Neural crest cell (in vitro differentiated cells): ENCODE measurements at regions not wholly inside any gene's neighbourhood (a gene's known extent, or its start where the extent isn't known, plus 50 kb on each side); places are given as distances from the start of the nearest gene placed in this dataset.

Source experiments
- DNase-seq: peaks from one replicate; pipeline ENCODE4 v3.0.0; 2021; ENCODE audit warnings: low read depth, mixed read lengths, low spot score
- H3K27ac Mint-ChIP-seq: one replicate; pipeline ENCODE4 v1.8.0; 2021; ENCODE audit warnings: mild to moderate bottlenecking, mixed read lengths; ENCODE audit not compliant: unreplicated experiment
- H3K27me3 Mint-ChIP-seq: 2 replicates; pipeline ENCODE4 v1.8.0; 2021; ENCODE audit warnings: low read depth, mild to moderate bottlenecking, mixed read lengths
- H3K36me3 Mint-ChIP-seq: 2 replicates; pipeline ENCODE4 v1.8.0; 2021; ENCODE audit warnings: low read depth, mild to moderate bottlenecking, mixed read lengths
- H3K4me1 Mint-ChIP-seq: 2 replicates; pipeline ENCODE4 v1.8.0; 2021; ENCODE audit warnings: mixed read lengths
- H3K4me3 Mint-ChIP-seq: one replicate; pipeline ENCODE4 v1.8.0; 2021; ENCODE audit warnings: mild to moderate bottlenecking, mixed read lengths
- H3K9me3 Mint-ChIP-seq: 2 replicates; pipeline ENCODE4 v1.8.0; 2021; ENCODE audit warnings: mixed read lengths
- CTCF ChIP-seq: fragments of 200-600 bp; sonication (generic); conservative IDR thresholded peaks from 2 replicates; pipeline ENCODE4 v1.5.0; 2021; ENCODE audit warnings: antibody characterized with exemption, mild to moderate bottlenecking

GRCh38 chr5:2681476-2681875 lies 70.0 kb downstream of the IRX2 start:
- Mint-ChIP-seq H3K9me3 (peaks cover 1% of the 10 kb centered on the region), H3K36me3 (peaks cover under 1% of the 10 kb centered on the region), H3K4me1 (peaks cover 8% of the 10 kb centered on the region), H3K4me3 (no peak overlapping the region), H3K27ac (no peak overlapping the region), H3K27me3 (peaks cover 4% of the 10 kb centered on the region)
- TF ChIP-seq CTCF: no peak
- DNase-seq: no peak

- Mint-ChIP-seq H3K36me3 (peaks cover 5% of the 10 kb centered on the region), H3K27ac (no peak overlapping the region), H3K9me3 (peaks cover 3% of the 10 kb centered on the region), H3K4me3 (no peak overlapping the region), H3K4me1 (peaks cover 3% of the 10 kb centered on the region), H3K27me3 (peaks cover 4% of the 10 kb centered on the region)
- no peak for TF ChIP-seq CTCF
- DNase-seq: no peak
These were observed 70.5 kb downstream of the IRX2 start for GRCh38 chr5:2680979-2681378.

GRCh38 chr5:2677689-2678088 lies 73.8 kb downstream of the IRX2 start:
- H3K4me3 Mint-ChIP-seq: no peak overlapping the region

GRCh38 chr5:2675548-2675947 lies 75.9 kb downstream of the IRX2 start:
- Mint-ChIP-seq H3K27me3 (no peaks in the 10 kb centered on the region), H3K4me1 (no peaks in the 10 kb centered on the region), H3K36me3 (peaks cover 5% of the 10 kb centered on the region), H3K9me3 (peaks cover 3% of the 10 kb centered on the region), H3K4me3 (no peak overlapping the region), H3K27ac (no peak overlapping the region)
- no peak for TF ChIP-seq CTCF
- DNase-seq: no peak

More at GRCh38 chr5:2677689-2678088, 73.8 kb downstream of the IRX2 start:
- H3K27ac Mint-ChIP-seq: no peak overlapping the region
- H3K36me3 Mint-ChIP-seq: peaks cover 5% of the 10 kb centered on the region
- no peak for DNase-seq
- no peaks in the 10 kb centered on the region for H3K4me1 Mint-ChIP-seq
- TF ChIP-seq CTCF: no peak
- peaks cover 3% of the 10 kb centered on the region for H3K9me3 Mint-ChIP-seq
- H3K27me3 Mint-ChIP-seq: peaks cover 4% of the 10 kb centered on the region

- TF ChIP-seq CTCF: no peak
- no peak for DNase-seq
- no peak overlapping the region for H3K4me3 Mint-ChIP-seq
- peaks cover 3% of the 10 kb centered on the region for H3K9me3 Mint-ChIP-seq
- H3K4me1 Mint-ChIP-seq: no peaks in the 10 kb centered on the region
- H3K36me3 Mint-ChIP-seq: peaks cover 5% of the 10 kb centered on the region
- H3K27ac Mint-ChIP-seq: no peak overlapping the region
- no peaks in the 10 kb centered on the region for H3K27me3 Mint-ChIP-seq
These were observed 77.0 kb downstream of the IRX2 start for GRCh38 chr5:2674456-2674855.

GRCh38 chr5:2670940-2671339 lies 80.5 kb downstream of the IRX2 start:
- H3K4me3 Mint-ChIP-seq: no peak overlapping the region
- no peak for DNase-seq
- H3K9me3 Mint-ChIP-seq: no peaks in the 10 kb centered on the region
- no peaks in the 10 kb centered on the region for H3K36me3 Mint-ChIP-seq
- H3K27ac Mint-ChIP-seq: no peak overlapping the region
- H3K4me1 Mint-ChIP-seq: no peaks in the 10 kb centered on the region
- no peaks in the 10 kb centered on the region for H3K27me3 Mint-ChIP-seq
- no peak for TF ChIP-seq CTCF
